ENCODE measurements at regions not wholly inside any gene's neighbourhood (a gene's known extent, or its start where the extent isn't known, plus 50 kb on each side); places are given as distances from the start of the nearest gene placed in this dataset.

DNA sequence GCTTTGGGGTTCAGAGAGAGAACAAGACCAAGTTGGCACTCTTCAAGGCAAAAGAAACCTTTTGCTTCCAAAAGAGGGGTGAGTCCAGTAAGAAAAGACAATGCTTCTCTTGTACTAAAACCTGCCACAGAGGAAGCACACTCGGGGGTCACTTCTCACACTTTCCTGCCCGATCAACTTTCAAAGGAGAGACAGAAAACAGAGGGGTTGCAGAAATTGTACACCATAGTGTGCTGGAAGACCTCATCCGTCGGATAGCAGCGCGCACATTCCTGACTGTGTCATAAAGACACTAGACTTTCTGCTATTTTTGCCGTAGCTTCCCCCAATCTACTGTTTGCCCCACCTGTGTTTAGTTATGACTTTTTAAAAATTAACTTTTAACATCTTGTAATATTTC, 66.9 kb downstream of the OR2K2 start (continued):
- TF ChIP-seq, protein P1, sequence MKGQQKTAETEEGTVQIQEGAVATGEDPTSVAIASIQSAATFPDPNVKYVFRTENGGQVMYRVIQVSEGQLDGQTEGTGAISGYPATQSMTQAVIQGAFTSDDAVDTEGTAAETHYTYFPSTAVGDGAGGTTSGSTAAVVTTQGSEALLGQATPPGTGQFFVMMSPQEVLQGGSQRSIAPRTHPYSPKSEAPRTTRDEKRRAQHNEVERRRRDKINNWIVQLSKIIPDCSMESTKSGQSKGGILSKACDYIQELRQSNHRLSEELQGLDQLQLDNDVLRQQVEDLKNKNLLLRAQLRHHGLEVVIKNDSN (IDR thresholded peaks at IDR 0.05; ENCODE audit: borderline replicate concordance, extremely low read length, insufficient read depth, low read depth, low read length): no peak
- TF ChIP-seq, protein P2, sequence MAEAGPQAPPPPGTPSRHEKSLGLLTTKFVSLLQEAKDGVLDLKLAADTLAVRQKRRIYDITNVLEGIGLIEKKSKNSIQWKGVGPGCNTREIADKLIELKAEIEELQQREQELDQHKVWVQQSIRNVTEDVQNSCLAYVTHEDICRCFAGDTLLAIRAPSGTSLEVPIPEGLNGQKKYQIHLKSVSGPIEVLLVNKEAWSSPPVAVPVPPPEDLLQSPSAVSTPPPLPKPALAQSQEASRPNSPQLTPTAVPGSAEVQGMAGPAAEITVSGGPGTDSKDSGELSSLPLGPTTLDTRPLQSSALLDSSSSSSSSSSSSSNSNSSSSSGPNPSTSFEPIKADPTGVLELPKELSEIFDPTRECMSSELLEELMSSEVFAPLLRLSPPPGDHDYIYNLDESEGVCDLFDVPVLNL (IDR thresholded peaks at IDR 0.05; ENCODE audit: low read depth, low read length): no peak
- no peak for TF ChIP-seq RAD51 (IDR thresholded peaks at IDR 0.05)
- TF ChIP-seq, protein P3, sequence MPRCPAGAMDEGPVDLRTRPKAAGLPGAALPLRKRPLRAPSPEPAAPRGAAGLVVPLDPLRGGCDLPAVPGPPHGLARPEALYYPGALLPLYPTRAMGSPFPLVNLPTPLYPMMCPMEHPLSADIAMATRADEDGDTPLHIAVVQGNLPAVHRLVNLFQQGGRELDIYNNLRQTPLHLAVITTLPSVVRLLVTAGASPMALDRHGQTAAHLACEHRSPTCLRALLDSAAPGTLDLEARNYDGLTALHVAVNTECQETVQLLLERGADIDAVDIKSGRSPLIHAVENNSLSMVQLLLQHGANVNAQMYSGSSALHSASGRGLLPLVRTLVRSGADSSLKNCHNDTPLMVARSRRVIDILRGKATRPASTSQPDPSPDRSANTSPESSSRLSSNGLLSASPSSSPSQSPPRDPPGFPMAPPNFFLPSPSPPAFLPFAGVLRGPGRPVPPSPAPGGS (IDR thresholded peaks at IDR 0.05; ENCODE audit: borderline replicate concordance, insufficient read depth, low read depth, low read length, poor library complexity, severe bottlenecking): no peak

DNA sequence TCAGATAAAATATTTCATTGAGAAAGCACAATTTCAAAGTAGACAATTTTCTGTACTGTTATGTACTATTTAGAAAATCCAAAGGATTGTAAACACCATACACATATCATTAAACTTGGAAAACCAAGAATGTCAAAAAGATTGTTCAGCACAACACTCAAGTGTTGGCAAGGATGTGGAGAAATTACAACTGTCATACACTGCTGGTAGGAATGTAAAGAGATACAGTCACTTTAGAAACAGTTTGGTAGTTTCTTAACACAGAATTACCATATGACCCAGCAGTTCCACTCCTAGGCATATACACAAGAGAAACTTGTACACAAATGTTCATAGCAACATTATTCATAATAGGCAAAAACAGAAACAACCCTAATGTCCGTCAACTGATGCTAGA, 71.2 kb downstream of the OR2K2 start:
- no peak for FAIRE-seq
- intact Hi-C loops (cut with micrococcal nuclease; ENCODE audit: unreplicated experiment): no loop called here

More for the DNA sequence above, 71.2 kb downstream of the OR2K2 start:
- 0% methylated on average over 1 of the region's 1 CpG for WGBS (ENCODE audit: insufficient coverage, insufficient replicate concordance, low lambda C conversion rate, missing lambda C conversion rate)
- POLR2A ChIA-PET: interaction anchor here (0.6 to 1.0 kb wide), 2 partner anchors 12 to 16 kb away, joined by 3 read pairs; no protein-coding TSS in a partner anchor
- H2AFZ ChIP-seq (ENCODE audit: control insufficient read depth, low read depth, low read length): no peak overlapping the region
- no TSS peak for BruUV-seq (replicated peaks)
- ATAC-seq (no peak), DNase-seq (ENCODE audit: low read depth, low spot score) (no peak)
- TF ChIP-seq SIN3A (IDR thresholded peaks at IDR 0.05; ENCODE audit: low read depth, low read length) (no peak), PAX8 (IDR thresholded peaks at IDR 0.05) (no peak), ESRRA (IDR thresholded peaks at IDR 0.05; ENCODE audit: low read length) (no peak), CBFB (IDR thresholded peaks at IDR 0.05; ENCODE audit: low read depth) (no peak), TAF1 (IDR thresholded peaks at IDR 0.05; ENCODE audit: borderline replicate concordance, low read depth, low read length) (no peak)
- TF ChIP-seq, protein P4, sequence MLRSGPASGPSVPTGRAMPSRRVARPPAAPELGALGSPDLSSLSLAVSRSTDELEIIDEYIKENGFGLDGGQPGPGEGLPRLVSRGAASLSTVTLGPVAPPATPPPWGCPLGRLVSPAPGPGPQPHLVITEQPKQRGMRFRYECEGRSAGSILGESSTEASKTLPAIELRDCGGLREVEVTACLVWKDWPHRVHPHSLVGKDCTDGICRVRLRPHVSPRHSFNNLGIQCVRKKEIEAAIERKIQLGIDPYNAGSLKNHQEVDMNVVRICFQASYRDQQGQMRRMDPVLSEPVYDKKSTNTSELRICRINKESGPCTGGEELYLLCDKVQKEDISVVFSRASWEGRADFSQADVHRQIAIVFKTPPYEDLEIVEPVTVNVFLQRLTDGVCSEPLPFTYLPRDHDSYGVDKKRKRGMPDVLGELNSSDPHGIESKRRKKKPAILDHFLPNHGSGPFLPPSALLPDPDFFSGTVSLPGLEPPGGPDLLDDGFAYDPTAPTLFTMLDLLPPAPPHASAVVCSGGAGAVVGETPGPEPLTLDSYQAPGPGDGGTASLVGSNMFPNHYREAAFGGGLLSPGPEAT (IDR thresholded peaks at IDR 0.05; ENCODE audit: low read depth): no peak
- no peaks in the 10 kb centered on the region for H3K4me1 ChIP-seq (ENCODE audit: control insufficient read depth, insufficient read depth, low read length)
- no peak overlapping the region for H3K9ac ChIP-seq (ENCODE audit: control insufficient read depth, insufficient read depth, low read length)
- CTCF ChIA-PET: no interaction called here
- H3K79me2 ChIP-seq (ENCODE audit: control insufficient read depth, insufficient read depth, low read length): no peaks in the 10 kb centered on the region
- SMC1A ChIA-PET (ENCODE audit: uncharacterized antibody, unreplicated experiment): no interaction called here
- no peak overlapping the region for H3K4me3 ChIP-seq
- no peaks in the 10 kb centered on the region for H3K27me3 ChIP-seq (replicated peaks in 1 of 2; ENCODE audit: control insufficient read depth in 2 of 2, insufficient read depth in 2 of 2, low read length in 1 of 2)
- H3K4me2 ChIP-seq (ENCODE audit: control insufficient read depth, insufficient read depth): no peak overlapping the region
- H3K27ac ChIP-seq (ENCODE audit: control insufficient read depth, insufficient read depth): no peak overlapping the region
- no peaks in the 10 kb centered on the region for H3K36me3 ChIP-seq (ENCODE audit: control insufficient read depth in 2 of 2, insufficient read depth in 2 of 2, low read length in 1 of 2)
- H4K20me1 ChIP-seq (ENCODE audit: control insufficient read depth, insufficient read depth): no peaks in the 10 kb centered on the region
- H3K9me3 ChIP-seq (replicated peaks; ENCODE audit: control insufficient read depth, insufficient read depth, low read length): no peaks in the 10 kb centered on the region
- RAD21 ChIA-PET (ENCODE audit: unreplicated experiment): no interaction called here
- in situ Hi-C loops (cut with MboI): no loop called here

Measured in GM12878 (cell line).